Omental fat pad (tissue), 3 donors: ENCODE measurements at regions not wholly inside any gene's neighbourhood (a gene's known extent, or its start where the extent isn't known, plus 50 kb on each side); places are given as distances from the start of the nearest gene placed in this dataset.

Experiments used
- ATAC-seq: fragments of 150-250 bp; one replicate; pipeline ENCODE4 v1.9.1; 2016; ENCODE audit warnings: mild to moderate bottlenecking, moderate library complexity; ENCODE audit not compliant: low FRiP score
- DNase-seq: peaks from one replicate; pipeline ENCODE4 v3.0.0-alpha.2; 2019; ENCODE audit warnings: low spot score
- TF ChIP-seq, protein P1 (sequence below), 3 donors: fragments of 450-650 bp; IDR thresholded peaks; one replicate each; pipeline ENCODE4 v1.5.1; 2016 to 2017; ENCODE audit warnings: antibody characterized with exemption in 3 of 3, mild to moderate bottlenecking in 3 of 3, moderate library complexity in 2 of 3

- TF ChIP-seq, protein P1, sequence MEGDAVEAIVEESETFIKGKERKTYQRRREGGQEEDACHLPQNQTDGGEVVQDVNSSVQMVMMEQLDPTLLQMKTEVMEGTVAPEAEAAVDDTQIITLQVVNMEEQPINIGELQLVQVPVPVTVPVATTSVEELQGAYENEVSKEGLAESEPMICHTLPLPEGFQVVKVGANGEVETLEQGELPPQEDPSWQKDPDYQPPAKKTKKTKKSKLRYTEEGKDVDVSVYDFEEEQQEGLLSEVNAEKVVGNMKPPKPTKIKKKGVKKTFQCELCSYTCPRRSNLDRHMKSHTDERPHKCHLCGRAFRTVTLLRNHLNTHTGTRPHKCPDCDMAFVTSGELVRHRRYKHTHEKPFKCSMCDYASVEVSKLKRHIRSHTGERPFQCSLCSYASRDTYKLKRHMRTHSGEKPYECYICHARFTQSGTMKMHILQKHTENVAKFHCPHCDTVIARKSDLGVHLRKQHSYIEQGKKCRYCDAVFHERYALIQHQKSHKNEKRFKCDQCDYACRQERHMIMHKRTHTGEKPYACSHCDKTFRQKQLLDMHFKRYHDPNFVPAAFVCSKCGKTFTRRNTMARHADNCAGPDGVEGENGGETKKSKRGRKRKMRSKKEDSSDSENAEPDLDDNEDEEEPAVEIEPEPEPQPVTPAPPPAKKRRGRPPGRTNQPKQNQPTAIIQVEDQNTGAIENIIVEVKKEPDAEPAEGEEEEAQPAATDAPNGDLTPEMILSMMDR (IDR thresholded peaks at IDR 0.05) = no peak
- ATAC-seq = no peak
- DNase-seq = no peak
Observed at GRCh38 chr13:67614013-67614412, 383.9 kb upstream of the PCDH9 start.

- DNase-seq (no peak), ATAC-seq (no peak)
- TF ChIP-seq, protein P1 (IDR thresholded peaks at IDR 0.05) = no peak
Observed at GRCh38 chr13:67588607-67589006, 358.5 kb upstream of the PCDH9 start.

DNA sequence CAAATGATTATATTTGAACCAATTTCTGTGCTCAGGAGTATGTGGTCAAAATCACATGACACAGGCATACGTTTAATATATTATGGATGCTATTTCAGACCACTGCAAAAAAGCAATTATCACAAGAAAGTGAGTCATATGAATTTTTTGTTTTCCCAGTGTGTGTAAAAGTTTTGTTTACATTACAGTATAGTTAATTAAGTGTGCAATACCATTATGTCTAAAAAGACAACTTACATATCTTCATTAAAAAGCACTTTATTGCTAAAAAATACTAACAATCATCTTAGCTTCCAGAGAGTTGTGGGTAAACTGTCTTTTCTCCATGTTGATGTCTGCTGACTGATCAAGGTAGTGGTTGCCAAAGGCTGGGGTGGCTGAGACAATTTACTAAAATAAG, 347.2 kb upstream of the PCDH9 start:
- ATAC-seq (no peak), DNase-seq (no peak)
- TF ChIP-seq, protein P1 (IDR thresholded peaks at IDR 0.05) = no peak

GRCh38 chr13:67574320-67575233, 344.4 kb upstream of the PCDH9 start:
- ATAC-seq (peak; percentile 77), DNase-seq (no peak)
- TF ChIP-seq, protein P1 (IDR thresholded peaks at IDR 0.05) = no peak

DNA sequence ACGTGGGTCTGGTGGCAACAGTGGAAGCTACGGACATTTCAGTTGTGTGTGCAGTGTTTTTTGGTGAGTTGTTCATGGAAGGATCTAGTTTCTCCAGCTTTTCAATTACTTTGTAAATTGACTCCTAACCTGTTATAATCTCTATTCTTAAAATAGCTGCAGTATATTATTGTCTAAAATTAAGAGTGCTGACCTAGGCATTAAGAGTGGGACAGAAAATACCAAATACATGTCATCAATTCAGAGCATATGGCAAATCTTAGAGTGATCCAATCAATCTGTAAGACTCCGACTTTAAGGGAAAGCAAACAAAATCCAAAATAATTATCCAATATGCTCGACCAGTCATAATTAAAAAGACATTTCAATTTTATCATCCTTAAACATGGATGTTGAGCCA, 338.1 kb upstream of the PCDH9 start:
- no peak for DNase-seq
- TF ChIP-seq, protein P1 (IDR thresholded peaks at IDR 0.05) = no peak
- no peak for ATAC-seq

DNA sequence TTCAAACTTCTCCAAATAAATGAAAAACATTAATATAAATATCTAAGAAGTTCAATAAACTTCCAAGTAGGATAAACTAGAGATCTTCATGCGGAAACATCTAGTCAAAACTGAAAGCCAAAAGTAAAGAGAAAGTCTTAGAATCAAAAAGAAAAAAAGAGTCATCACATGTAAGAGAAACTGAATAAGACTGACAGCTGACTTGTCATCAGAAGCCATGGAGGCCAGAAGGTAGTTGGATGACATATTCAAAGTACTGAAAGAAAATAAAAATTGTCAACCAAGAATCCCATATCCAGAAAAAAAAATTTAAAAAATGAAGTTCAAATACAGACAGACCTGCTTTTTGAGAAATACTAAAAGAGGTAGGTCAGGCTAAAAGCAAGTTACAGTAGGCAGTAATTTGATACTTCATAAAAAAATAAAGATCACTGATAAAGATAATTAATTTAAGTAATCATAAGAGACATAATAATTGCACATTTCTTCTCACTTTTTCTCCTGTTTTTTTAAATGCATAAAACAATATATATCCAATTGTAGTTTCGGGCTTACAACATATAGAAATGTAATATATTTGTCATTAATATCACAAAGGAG, 327.6 kb upstream of the PCDH9 start:
- TF ChIP-seq, protein P1 (IDR thresholded peaks at IDR 0.05) = no peak
- DNase-seq = no peak
- no peak for ATAC-seq

DNA sequence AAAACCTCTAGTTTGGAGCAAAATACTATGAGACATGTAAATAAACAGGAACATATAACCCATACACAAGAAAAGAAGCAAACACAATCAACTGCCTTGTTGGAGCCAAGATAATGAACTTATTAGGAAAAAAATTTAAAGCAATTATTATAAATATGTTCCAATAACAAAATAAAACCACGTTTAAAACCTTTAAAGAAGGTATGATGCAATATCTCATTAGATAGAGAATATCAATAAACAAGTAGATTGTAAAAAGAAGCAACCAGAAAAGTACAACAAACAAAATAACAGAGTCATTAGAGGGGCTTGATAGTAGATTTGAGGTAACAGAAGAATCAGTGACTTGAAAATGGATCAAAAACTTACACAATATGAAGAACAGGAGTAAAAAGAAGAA, 327.0 kb upstream of the PCDH9 start:
- TF ChIP-seq, protein P1 (IDR thresholded peaks at IDR 0.05) = no peak
- ATAC-seq = no peak
- DNase-seq = no peak
